Osteoblast (primary cell): ENCODE measurements at regions not wholly inside any gene's neighbourhood (a gene's known extent, or its start where the extent isn't known, plus 50 kb on each side); places are given as distances from the start of the nearest gene placed in this dataset.

Source experiments
- DNase-seq: peaks from one replicate; pipeline ENCODE4 v3.0.0; 2011; ENCODE audit warnings: low spot score, mixed read lengths; ENCODE audit not compliant: insufficient read length; ENCODE audit errors: missing footprints
- H2AFZ ChIP-seq: 2 replicates; pipeline ENCODE4 v1.6.0; 2011; ENCODE audit warnings: mild to moderate bottlenecking, low read length
- H3K27ac ChIP-seq: 2 replicates; pipeline ENCODE4 v1.5.1; 2011; ENCODE audit warnings: mild to moderate bottlenecking, low read depth, low read length, moderate library complexity
- H3K27me3 ChIP-seq: 2 replicates; pipeline ENCODE4 v1.6.0; 2012; ENCODE audit warnings: mild to moderate bottlenecking, control low read depth, inconsistent platforms, low read length, moderate library complexity; ENCODE audit not compliant: insufficient read depth
- H3K36me3 ChIP-seq: 2 replicates; pipeline ENCODE4 v1.5.1; 2011; ENCODE audit warnings: mild to moderate bottlenecking, low read length, control low read depth, moderate library complexity; ENCODE audit not compliant: insufficient read depth
- H3K4me1 ChIP-seq: 2 replicates; pipeline ENCODE4 v1.5.1; 2011; ENCODE audit warnings: mild to moderate bottlenecking, low read length, control low read depth, moderate library complexity; ENCODE audit not compliant: insufficient read depth
- H3K4me2 ChIP-seq: 2 replicates; pipeline ENCODE4 v1.6.0; 2011; ENCODE audit warnings: mild to moderate bottlenecking, low read length; ENCODE audit not compliant: insufficient read depth
- H3K4me3 ChIP-seq: fragments of 200-600 bp; sonication (generic); 3 replicates; pipeline ENCODE4 v1.5.1; 2012; ENCODE audit warnings: mild to moderate bottlenecking, low read length, inconsistent platforms; ENCODE audit not compliant: insufficient read depth
- H3K79me2 ChIP-seq: 2 replicates; pipeline ENCODE4 v1.6.0; 2012; ENCODE audit warnings: mild to moderate bottlenecking, low read length, control low read depth, inconsistent platforms; ENCODE audit not compliant: insufficient read depth
- H3K9me3 ChIP-seq: 2 replicates; pipeline ENCODE4 v1.5.1; 2011; ENCODE audit warnings: low read depth, low read length, control low read depth
- H4K20me1 ChIP-seq: 2 replicates; pipeline ENCODE4 v1.6.0; 2012; ENCODE audit warnings: mild to moderate bottlenecking, low read length, control low read depth; ENCODE audit not compliant: insufficient read depth
- CTCF ChIP-seq: IDR thresholded peaks from 2 replicates; pipeline ENCODE4 v1.5.1; 2011; ENCODE audit warnings: mild to moderate bottlenecking, low read depth, low read length, moderate library complexity; ENCODE audit errors: extremely low read depth

DNA sequence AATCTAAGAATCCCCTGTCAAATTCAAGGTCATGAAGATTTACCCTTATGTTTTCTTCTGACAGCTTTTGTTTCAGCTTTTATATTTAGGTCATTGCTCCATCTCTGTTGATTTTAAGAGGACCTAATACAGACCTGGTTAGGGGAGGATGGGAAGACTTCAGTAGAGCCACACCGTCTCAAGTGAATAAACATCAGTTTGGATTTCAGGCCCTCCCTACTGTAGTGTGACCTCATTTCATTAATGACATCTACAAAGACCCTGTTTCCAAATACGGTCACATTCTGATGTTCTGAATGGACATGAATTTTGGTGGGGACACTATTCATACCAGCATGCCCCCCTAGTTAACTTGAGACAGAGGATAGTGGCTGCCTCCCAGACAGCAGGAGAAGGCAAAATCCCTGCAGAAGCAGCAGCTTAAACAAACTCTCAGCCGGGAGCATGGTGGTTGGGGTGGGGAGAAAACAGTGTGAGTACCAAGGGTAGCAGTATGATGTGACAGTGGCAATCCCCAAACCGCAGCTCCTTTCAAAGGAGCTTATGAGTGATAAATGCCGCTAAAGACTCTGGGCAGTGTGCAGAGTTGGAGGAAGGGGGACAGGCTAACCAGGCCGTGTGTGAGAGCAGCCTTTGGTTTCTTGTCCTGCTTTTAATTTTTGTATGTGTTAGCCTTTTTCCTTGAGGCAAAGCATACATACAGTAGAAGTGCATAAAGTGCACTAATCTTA lies 65.9 kb upstream of the TNP1 start:
- H2AFZ ChIP-seq = no peak overlapping the region
- H3K4me1 ChIP-seq = no peaks in the 10 kb centered on the region
- TF ChIP-seq CTCF = no peak
- no peak for DNase-seq
- H3K27me3 ChIP-seq = no peaks in the 10 kb centered on the region
- H3K79me2 ChIP-seq = no peaks in the 10 kb centered on the region
- H3K27ac ChIP-seq = no peak overlapping the region
- H4K20me1 ChIP-seq = no peaks in the 10 kb centered on the region
- H3K36me3 ChIP-seq = no peaks in the 10 kb centered on the region
- H3K4me2 ChIP-seq = no peak overlapping the region
- no peak overlapping the region for H3K4me3 ChIP-seq
- no peaks in the 10 kb centered on the region for H3K9me3 ChIP-seq

GRCh38 chr2:216925006-216925405 lies 65.1 kb upstream of the TNP1 start:
- Histone ChIP-seq H2AFZ (no peak overlapping the region), H3K4me3 (no peak overlapping the region), H3K27me3 (no peaks in the 10 kb centered on the region), H3K9me3 (no peaks in the 10 kb centered on the region), H3K27ac (no peak overlapping the region), H3K4me2 (no peak overlapping the region), H3K4me1 (no peaks in the 10 kb centered on the region), H4K20me1 (no peaks in the 10 kb centered on the region), H3K79me2 (no peaks in the 10 kb centered on the region), H3K36me3 (no peaks in the 10 kb centered on the region)
- no peak for DNase-seq
- no peak for TF ChIP-seq CTCF

DNA sequence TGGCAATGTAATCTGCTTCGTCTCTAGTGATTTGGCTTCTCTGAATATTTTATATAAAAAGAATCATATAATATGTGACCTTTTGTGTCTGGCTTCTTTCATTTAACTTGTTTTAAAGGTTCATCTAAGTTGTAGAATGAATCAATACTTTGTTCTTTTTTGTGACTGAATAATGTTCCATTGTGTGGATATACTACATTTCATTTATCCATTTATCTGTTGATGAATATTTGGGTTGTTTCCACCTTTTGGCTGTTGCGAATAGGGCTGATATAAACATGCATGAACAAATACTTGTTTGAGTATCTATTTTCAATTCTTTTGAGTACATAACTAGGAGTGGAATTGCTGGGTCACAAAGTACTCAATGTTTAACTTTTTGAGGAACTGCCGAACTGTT lies 63.8 kb upstream of the TNP1 start:
- DNase-seq = no peak

More for the DNA sequence above, 63.8 kb upstream of the TNP1 start:
- Histone ChIP-seq H3K4me1 (no peaks in the 10 kb centered on the region), H4K20me1 (no peaks in the 10 kb centered on the region), H3K4me2 (no peak overlapping the region), H3K4me3 (no peak overlapping the region), H3K79me2 (no peaks in the 10 kb centered on the region), H2AFZ (no peak overlapping the region), H3K27ac (no peak overlapping the region), H3K36me3 (no peaks in the 10 kb centered on the region), H3K9me3 (no peaks in the 10 kb centered on the region), H3K27me3 (no peaks in the 10 kb centered on the region)
- no peak for TF ChIP-seq CTCF
